GM12878 (cell line): ENCODE measurements at regions not wholly inside any gene's neighbourhood (a gene's known extent, or its start where the extent isn't known, plus 50 kb on each side); places are given as distances from the start of the nearest gene placed in this dataset.

Experiments used
- EP300 ChIP-seq, 2 experiments: fragments of 150-350 bp in 1 of 2; IDR thresholded peaks; 2 replicates each; pipeline ENCODE4 v1.6.1; 2011 to 2012; ENCODE audit warnings: low read depth in 2 of 2, low read length in 2 of 2, borderline replicate concordance in 1 of 2, improper control_type of control experiment in 1 of 2, inconsistent platforms in 1 of 2; ENCODE audit not compliant: control insufficient read depth in 1 of 2
- FOXM1 ChIP-seq: IDR thresholded peaks from 2 replicates; pipeline ENCODE4 v1.6.1; 2012; ENCODE audit warnings: low read depth, mild to moderate bottlenecking, inconsistent platforms, low read length, moderate library complexity
- POLR2A ChIP-seq: IDR thresholded peaks from 2 replicates; pipeline ENCODE4 v1.6.1; 2011; ENCODE audit warnings: low read depth, mild to moderate bottlenecking, low read length
- POLR2AphosphoS2 ChIP-seq: IDR thresholded peaks from 2 replicates; pipeline ENCODE4 v1.6.1; 2011; ENCODE audit warnings: low read depth, mild to moderate bottlenecking, low read length, improper control_type of control experiment, moderate library complexity
- TF ChIP-seq, protein P1 (sequence below), 3 experiments: IDR thresholded peaks in 2 of 3; conservative IDR thresholded peaks in 1 of 3; 2 replicates each; pipeline ENCODE4 v1.5.1; 2011; ENCODE audit warnings: low read depth in 3 of 3, low read length in 3 of 3, mild to moderate bottlenecking in 3 of 3, control low read depth in 2 of 3, moderate library complexity in 2 of 3, inconsistent platforms in 1 of 3, mixed read lengths in 1 of 3; ENCODE audit not compliant: control insufficient read depth in 2 of 3, insufficient read depth in 1 of 3; ENCODE audit errors: extremely low read depth in 1 of 3

DNA sequence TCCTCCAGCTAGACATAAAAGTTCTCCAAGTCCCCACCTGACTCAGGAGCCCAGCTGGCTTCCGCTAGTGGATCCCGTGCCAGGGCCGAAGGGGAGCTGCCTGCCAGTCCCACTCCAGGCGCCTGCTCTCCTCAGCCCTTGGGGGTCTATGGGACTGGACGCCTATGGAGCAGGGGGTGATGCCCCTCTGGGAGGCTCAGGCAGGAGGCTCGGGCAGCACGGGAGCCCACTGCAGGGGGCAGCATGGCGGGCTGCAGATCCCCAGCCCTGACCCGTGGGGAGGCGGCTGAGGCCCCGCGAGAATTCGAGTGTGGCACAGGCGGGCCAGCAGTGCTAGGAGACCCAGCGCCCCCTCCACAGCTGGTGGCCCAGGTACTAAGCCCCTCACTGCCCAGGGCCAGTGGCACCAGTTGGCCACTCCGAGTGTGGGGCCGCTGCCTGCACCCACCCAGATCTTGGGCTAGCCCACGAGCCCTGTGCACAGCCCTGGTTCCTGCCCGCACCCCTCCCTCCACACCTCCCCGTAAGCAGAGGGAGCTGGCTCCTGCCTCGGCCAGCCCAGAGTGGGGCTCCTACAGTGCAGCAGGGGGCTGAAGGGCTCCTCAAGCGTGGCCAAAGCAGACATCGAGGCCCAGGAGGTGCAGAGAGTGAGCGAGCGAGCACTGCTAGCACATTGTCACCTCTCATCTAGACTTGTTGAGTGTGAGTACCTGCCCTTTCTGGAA, 221.3 kb upstream of the NSMCE3 start:
- TF ChIP-seq POLR2AphosphoS2 (no peak), FOXM1 (no peak), EP300 (IDR thresholded peaks at IDR 0.05; ENCODE audit: borderline replicate concordance in 1 of 2, control insufficient read depth in 1 of 2, low read depth in 2 of 2, low read length in 2 of 2) (no peak), POLR2A (no peak)
- TF ChIP-seq, protein P1, sequence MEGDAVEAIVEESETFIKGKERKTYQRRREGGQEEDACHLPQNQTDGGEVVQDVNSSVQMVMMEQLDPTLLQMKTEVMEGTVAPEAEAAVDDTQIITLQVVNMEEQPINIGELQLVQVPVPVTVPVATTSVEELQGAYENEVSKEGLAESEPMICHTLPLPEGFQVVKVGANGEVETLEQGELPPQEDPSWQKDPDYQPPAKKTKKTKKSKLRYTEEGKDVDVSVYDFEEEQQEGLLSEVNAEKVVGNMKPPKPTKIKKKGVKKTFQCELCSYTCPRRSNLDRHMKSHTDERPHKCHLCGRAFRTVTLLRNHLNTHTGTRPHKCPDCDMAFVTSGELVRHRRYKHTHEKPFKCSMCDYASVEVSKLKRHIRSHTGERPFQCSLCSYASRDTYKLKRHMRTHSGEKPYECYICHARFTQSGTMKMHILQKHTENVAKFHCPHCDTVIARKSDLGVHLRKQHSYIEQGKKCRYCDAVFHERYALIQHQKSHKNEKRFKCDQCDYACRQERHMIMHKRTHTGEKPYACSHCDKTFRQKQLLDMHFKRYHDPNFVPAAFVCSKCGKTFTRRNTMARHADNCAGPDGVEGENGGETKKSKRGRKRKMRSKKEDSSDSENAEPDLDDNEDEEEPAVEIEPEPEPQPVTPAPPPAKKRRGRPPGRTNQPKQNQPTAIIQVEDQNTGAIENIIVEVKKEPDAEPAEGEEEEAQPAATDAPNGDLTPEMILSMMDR (IDR thresholded peaks at IDR 0.05 in 2 of 3, conservative IDR thresholded peaks at IDR 0.05 in 1 of 3; ENCODE audit: control insufficient read depth in 2 of 3, extremely low read depth in 1 of 3, insufficient read depth in 1 of 3, low read depth in 3 of 3, low read length in 3 of 3): no peak
